ENCODE measurements at regions not wholly inside any gene's neighbourhood (a gene's known extent, or its start where the extent isn't known, plus 50 kb on each side); places are given as distances from the start of the nearest gene placed in this dataset. TPM values are rescaled to one million over a fixed set of nuclear protein-coding genes. Genes with fewer than 3 reads are reported as not detected.
"Not testable (repeated sequence)": the region's sequence is repeated elsewhere in the genome, so short reads cannot be mapped to it uniquely, and the experiment has no call there.

DNA sequence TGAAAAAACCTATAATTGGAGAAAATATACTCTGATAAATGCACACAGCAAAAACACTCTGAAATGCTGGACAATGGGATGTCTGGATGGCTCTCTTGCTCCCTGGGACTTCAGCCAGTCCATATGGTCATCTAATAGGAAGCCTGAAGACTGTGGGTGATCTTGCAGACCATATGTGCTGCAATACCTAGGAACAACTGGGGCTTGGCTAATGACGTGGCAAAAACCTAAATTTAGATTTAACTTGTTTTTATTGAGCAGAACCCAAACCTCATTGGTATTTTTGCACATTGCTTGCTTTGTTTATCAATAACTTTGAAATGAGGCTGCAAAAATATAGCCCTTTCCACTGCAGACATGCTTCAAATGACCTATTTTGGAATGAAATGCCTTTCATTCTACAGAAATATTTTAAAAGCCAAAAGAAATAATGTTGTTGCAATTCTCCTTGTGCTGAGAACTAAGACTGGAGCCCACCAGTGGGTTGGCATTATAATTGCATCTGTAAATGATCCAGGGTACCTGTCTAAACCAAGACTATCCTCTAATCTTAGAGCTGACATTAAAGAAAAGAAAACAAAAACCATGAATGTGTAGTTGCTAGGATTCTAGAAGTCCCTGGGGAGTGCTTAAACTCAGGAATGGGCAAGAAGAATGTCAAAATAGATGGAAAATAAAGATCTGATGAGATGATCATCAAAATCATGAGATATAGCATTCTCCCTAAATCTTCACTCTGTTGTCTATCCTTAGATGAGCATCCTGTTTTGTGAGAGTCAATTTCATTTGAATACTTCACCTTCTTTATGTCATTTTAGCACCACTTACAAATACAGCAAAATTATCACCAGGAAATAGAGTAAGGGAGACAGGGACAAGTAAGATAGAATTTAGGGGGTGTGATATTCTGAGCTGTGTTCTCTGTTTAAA, 152.1 kb upstream of the RIMS1 start:
- Mint-ChIP-seq H3K27ac (no peak overlapping the region), H3K36me3 (no peaks in the 10 kb centered on the region), H3K4me1 (no peaks in the 10 kb centered on the region), H3K27me3 (no peaks in the 10 kb centered on the region), H3K4me3 (no peak overlapping the region), H3K9me3 (ENCODE audit: low read depth) (no peaks in the 10 kb centered on the region)
- CTCF ChIA-PET = no interaction called here
- DNase-seq (no peak), ATAC-seq (no peak)

- no peak overlapping the region for H3K4me3 Mint-ChIP-seq
- H3K4me1 Mint-ChIP-seq = no peaks in the 10 kb centered on the region
- no peaks in the 10 kb centered on the region for H3K27me3 Mint-ChIP-seq
- H3K9me3 Mint-ChIP-seq (ENCODE audit: low read depth) = peaks cover 2% of the 10 kb centered on the region
- no peaks in the 10 kb centered on the region for H3K36me3 Mint-ChIP-seq
- DNase-seq (no peak), ATAC-seq (no peak)
- H3K27ac Mint-ChIP-seq = no peak overlapping the region
- CTCF ChIA-PET = no interaction called here
Observed at GRCh38 chr6:71737953-71738352, 148.4 kb upstream of the RIMS1 start.

GRCh38 chr6:71745525-71745924, 140.8 kb upstream of the RIMS1 start:
- CTCF ChIA-PET = no interaction called here
- Mint-ChIP-seq H3K4me1 (no peaks in the 10 kb centered on the region), H3K9me3 (ENCODE audit: low read depth) (peaks cover 2% of the 10 kb centered on the region), H3K4me3 (no peak overlapping the region), H3K36me3 (no peaks in the 10 kb centered on the region), H3K27ac (no peak overlapping the region), H3K27me3 (no peaks in the 10 kb centered on the region)
- ATAC-seq (no peak), DNase-seq (no peak)

DNA sequence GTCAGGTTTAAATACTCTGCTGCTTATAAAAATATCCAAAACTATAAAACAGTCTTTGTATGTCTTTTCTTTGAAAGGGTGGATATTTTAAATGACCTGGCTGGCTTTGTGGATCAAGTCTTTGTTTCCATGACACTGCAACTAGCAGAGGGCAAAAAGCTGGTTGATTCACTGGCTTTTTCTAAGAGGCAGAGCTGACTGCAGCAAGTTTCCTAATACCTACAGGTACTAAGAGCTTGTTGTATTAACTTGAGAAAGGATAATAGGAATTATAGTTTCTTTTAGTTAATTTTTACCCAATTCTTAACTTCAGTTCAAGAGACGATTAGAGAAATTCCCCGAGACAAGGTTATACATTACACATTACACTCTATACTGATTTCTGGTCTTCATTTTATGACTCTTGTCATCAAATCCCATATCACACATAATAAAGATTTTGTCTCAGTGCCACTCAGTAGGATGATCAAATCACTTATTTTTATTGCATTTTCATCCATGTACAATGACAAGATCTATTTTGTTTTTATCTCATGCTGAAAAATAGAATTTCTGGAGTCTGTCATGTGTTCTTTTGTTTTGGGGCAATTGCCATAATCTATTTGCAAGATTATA, 120.1 kb upstream of the RIMS1 start:
- H3K4me3 Mint-ChIP-seq = no peak overlapping the region
- CTCF ChIA-PET = no interaction called here
- no peaks in the 10 kb centered on the region for H3K27me3 Mint-ChIP-seq
- ATAC-seq (no peak), DNase-seq (no peak)
- no peak overlapping the region for H3K27ac Mint-ChIP-seq
- H3K36me3 Mint-ChIP-seq = no peaks in the 10 kb centered on the region
- no peaks in the 10 kb centered on the region for H3K4me1 Mint-ChIP-seq
- peaks cover 2% of the 10 kb centered on the region for H3K9me3 Mint-ChIP-seq (ENCODE audit: low read depth)

DNA sequence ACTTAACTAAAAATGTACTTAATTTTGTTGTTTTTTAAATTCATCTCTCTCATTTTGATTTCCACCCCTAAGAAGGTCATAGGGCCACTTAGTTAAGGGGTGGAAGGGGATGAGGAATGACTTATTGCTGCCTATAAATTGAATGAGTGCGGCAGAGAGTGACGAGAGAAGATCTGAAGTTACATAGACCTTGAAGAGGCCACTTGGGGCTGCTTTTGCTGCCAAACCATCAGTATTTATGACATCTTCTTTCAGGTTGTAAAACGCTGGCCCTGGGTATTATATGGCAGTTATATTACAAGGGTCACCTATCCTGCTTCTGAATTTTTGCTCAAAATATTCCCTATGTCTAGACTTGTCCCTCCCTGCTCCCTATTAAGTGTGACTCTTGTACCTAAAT, 119.6 kb upstream of the RIMS1 start:
- Mint-ChIP-seq H3K9me3 (ENCODE audit: low read depth) (peaks cover 5% of the 10 kb centered on the region), H3K36me3 (no peaks in the 10 kb centered on the region), H3K4me1 (no peaks in the 10 kb centered on the region), H3K4me3 (no peak overlapping the region), H3K27ac (no peak overlapping the region), H3K27me3 (no peaks in the 10 kb centered on the region)
- CTCF ChIA-PET = no interaction called here
- DNase-seq (no peak), ATAC-seq (no peak)

- Mint-ChIP-seq H3K4me1 (no peaks in the 10 kb centered on the region), H3K27me3 (no peaks in the 10 kb centered on the region), H3K4me3 (no peak overlapping the region), H3K9me3 (ENCODE audit: low read depth) (peaks cover 5% of the 10 kb centered on the region), H3K36me3 (no peaks in the 10 kb centered on the region), H3K27ac (no peak overlapping the region)
- DNase-seq (no peak), ATAC-seq (no peak)
- CTCF ChIA-PET = no interaction called here
Observed at GRCh38 chr6:71768356-71768755, 118.0 kb upstream of the RIMS1 start.

- H3K4me3 Mint-ChIP-seq = no peak overlapping the region
- no peaks in the 10 kb centered on the region for H3K4me1 Mint-ChIP-seq
- CTCF ChIA-PET = no interaction called here
- H3K27ac Mint-ChIP-seq = no peak overlapping the region
- DNase-seq = no peak
- no peak for ATAC-seq
- peaks cover 5% of the 10 kb centered on the region for H3K9me3 Mint-ChIP-seq (ENCODE audit: low read depth)
- no peaks in the 10 kb centered on the region for H3K27me3 Mint-ChIP-seq
- no peaks in the 10 kb centered on the region for H3K36me3 Mint-ChIP-seq
Observed at GRCh38 chr6:71808865-71809264, 77.5 kb upstream of the RIMS1 start.

GRCh38 chr6:71810880-71811279, 75.5 kb upstream of the RIMS1 start:
- H3K4me1 Mint-ChIP-seq = no peaks in the 10 kb centered on the region
- no peak overlapping the region for H3K27ac Mint-ChIP-seq
- CTCF ChIA-PET = no interaction called here
- H3K27me3 Mint-ChIP-seq = no peaks in the 10 kb centered on the region
- H3K4me3 Mint-ChIP-seq = no peak overlapping the region
- ATAC-seq = no peak
- H3K36me3 Mint-ChIP-seq = no peaks in the 10 kb centered on the region
- DNase-seq = no peak
- peaks cover 7% of the 10 kb centered on the region for H3K9me3 Mint-ChIP-seq (ENCODE audit: low read depth)

GRCh38 chr6:71822625-71823024, 63.7 kb upstream of the RIMS1 start:
- Mint-ChIP-seq H3K9me3 (ENCODE audit: low read depth) (peaks cover 4% of the 10 kb centered on the region), H3K27me3 (no peaks in the 10 kb centered on the region), H3K4me3 (no peak overlapping the region), H3K36me3 (no peaks in the 10 kb centered on the region), H3K27ac (no peak overlapping the region), H3K4me1 (no peaks in the 10 kb centered on the region)
- CTCF ChIA-PET = no interaction called here
- ATAC-seq (no peak), DNase-seq (no peak)

- H3K9me3 Mint-ChIP-seq (ENCODE audit: low read depth); ATAC-seq; CTCF ChIA-PET; H3K4me1 Mint-ChIP-seq; DNase-seq; H3K27me3 Mint-ChIP-seq; H3K4me3 Mint-ChIP-seq; H3K27ac Mint-ChIP-seq; H3K36me3 Mint-ChIP-seq: not testable (repeated sequence)
Observed at GRCh38 chr6:71832110-71832764, 54.1 kb upstream of the RIMS1 start.

Small RNAs in the stretch of these regions (microRNA-seq; reads per million reads assigned to microRNA genes)
- gene MIR30A (4.7 reads per million, percentile 11 among the genes with 10 or more reads in this experiment), gene MIR30C2 (not detected)

Data from activated CD8-positive, alpha-beta memory T cell treated with anti-CD3 and anti-CD28 coated beads, Interleukin-2, amount 10 ng/mL, durations not matched to agents 7 days and 5 days (primary cell).